ENCODE measurements at regions not wholly inside any gene's neighbourhood (a gene's known extent, or its start where the extent isn't known, plus 50 kb on each side); places are given as distances from the start of the nearest gene placed in this dataset.

DNA sequence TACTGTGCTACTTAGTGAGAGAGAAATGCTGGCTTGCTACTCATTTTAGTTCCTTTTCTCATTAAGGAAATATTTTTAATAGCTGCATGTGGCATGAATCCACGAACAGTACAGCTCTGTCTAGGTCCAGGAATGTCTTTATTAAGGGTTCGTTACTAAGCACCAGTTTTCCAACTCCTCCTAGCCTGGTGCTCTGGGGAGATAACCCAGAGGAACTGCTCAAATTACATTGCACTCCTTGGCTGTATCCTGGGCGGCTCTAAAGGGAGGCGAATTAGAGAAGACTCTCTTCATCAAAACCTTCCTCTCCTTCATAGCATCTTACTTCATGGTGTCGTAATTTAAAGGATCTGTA, 101.3 kb downstream of the PPM1A start:
- TF ChIP-seq SUZ12 (IDR thresholded peaks at IDR 0.05), result no peak
- TF ChIP-seq SP1 (IDR thresholded peaks at IDR 0.05), result no peak
- TF ChIP-seq ARNT (IDR thresholded peaks at IDR 0.05), result no peak
- no peak for TF ChIP-seq TARDBP (IDR thresholded peaks at IDR 0.05)
- no peak for TF ChIP-seq FOXM1 (IDR thresholded peaks at IDR 0.05; ENCODE audit: borderline replicate concordance)
- no peak for TF ChIP-seq FOXK2 (IDR thresholded peaks at IDR 0.05)
- TF ChIP-seq ZNF384 (IDR thresholded peaks at IDR 0.05), result no peak
- TF ChIP-seq CTBP1 (IDR thresholded peaks at IDR 0.05; ENCODE audit: borderline replicate concordance), result no peak
- TF ChIP-seq, protein P1, sequence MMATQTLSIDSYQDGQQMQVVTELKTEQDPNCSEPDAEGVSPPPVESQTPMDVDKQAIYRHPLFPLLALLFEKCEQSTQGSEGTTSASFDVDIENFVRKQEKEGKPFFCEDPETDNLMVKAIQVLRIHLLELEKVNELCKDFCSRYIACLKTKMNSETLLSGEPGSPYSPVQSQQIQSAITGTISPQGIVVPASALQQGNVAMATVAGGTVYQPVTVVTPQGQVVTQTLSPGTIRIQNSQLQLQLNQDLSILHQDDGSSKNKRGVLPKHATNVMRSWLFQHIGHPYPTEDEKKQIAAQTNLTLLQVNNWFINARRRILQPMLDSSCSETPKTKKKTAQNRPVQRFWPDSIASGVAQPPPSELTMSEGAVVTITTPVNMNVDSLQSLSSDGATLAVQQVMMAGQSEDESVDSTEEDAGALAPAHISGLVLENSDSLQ (IDR thresholded peaks at IDR 0.05), result no peak; the same call in 1 of the 2 replicates
- TF ChIP-seq LEF1 (IDR thresholded peaks at IDR 0.05; ENCODE audit: borderline replicate concordance), result no peak
- TF ChIP-seq L3MBTL2 (conservative IDR thresholded peaks at IDR 0.05), result no peak
- no peak for TF ChIP-seq FOXA1 (IDR thresholded peaks at IDR 0.05)
- TF ChIP-seq ELF4 (IDR thresholded peaks at IDR 0.05), result no peak
- no peak for TF ChIP-seq BHLHE40 (IDR thresholded peaks at IDR 0.05; ENCODE audit: borderline replicate concordance)

All from HEK293T (cell line).